ENCODE measurements at regions not wholly inside any gene's neighbourhood (a gene's known extent, or its start where the extent isn't known, plus 50 kb on each side); places are given as distances from the start of the nearest gene placed in this dataset.

DNA sequence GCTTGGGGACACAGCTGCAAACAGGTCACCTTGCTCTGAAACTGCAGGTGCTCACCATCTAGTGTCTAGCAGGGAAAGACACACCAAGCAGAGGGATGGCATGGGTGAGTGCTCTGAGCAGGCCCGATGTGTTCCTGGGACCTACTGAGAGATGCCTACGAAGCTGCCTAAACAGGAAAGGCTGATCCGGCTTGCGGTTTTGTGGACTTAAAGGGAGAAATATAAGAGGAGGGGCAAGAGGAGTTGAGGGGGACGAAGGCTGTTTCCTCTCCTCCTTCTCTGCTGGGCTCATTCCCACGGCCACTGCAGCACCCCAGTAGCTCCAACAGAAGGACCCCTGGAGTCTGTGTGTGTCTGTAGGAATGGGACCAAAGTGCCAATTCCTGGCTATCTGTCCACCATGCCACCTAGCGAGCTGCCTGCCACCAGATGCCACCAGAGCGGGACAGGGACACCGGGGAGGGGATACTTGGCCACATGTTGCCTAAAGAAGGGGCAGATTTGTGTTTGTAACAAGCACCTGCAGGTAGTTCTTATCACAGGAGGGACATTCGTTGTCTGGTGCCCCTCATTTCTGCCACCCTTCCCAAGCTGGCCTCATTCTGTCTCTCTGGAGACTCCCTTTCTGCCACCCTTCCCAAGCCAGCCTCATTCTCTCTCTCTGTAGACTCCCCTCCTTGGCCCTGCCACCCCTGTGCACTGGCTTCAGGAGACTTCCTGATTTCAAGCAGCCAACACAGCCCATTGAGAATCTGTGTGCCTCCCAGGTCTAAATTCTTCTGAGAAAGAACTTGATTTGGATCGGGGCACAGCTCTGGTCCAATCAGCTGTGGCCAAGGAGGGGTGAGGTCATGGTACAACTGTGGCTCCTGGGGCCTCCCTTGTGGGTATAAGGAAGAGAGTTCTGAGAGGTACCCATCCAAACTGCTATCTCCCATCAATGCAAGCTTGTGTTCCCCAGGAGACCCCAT, 221.8 kb downstream of the ANKRD60 start:
- Histone ChIP-seq H3K9ac (ENCODE audit: low read length in 5 of 5) (no peak overlapping the region), H3K27ac (ENCODE audit: low read depth, low read length) (no peak overlapping the region), H3K4me3 (ENCODE audit: low read depth in 1 of 5, low read length in 5 of 5) (no peak overlapping the region), H3K9me3 (ENCODE audit: control insufficient read depth in 5 of 5, low read length in 5 of 5) (no peaks in the 10 kb centered on the region), H3K36me3 (ENCODE audit: control insufficient read depth in 5 of 5, insufficient read depth in 5 of 5, low read length in 5 of 5) (no peaks in the 10 kb centered on the region), H3K27me3 (ENCODE audit: control insufficient read depth in 5 of 5, insufficient read depth in 4 of 5, low read length in 5 of 5) (no peaks in the 10 kb centered on the region), H3K4me1 (ENCODE audit: control insufficient read depth in 5 of 5, insufficient read depth in 5 of 5, low read length in 5 of 5) (peaks cover 0 to 27% (median 17%) of the 10 kb centered on the region in 5 donors)

DNA sequence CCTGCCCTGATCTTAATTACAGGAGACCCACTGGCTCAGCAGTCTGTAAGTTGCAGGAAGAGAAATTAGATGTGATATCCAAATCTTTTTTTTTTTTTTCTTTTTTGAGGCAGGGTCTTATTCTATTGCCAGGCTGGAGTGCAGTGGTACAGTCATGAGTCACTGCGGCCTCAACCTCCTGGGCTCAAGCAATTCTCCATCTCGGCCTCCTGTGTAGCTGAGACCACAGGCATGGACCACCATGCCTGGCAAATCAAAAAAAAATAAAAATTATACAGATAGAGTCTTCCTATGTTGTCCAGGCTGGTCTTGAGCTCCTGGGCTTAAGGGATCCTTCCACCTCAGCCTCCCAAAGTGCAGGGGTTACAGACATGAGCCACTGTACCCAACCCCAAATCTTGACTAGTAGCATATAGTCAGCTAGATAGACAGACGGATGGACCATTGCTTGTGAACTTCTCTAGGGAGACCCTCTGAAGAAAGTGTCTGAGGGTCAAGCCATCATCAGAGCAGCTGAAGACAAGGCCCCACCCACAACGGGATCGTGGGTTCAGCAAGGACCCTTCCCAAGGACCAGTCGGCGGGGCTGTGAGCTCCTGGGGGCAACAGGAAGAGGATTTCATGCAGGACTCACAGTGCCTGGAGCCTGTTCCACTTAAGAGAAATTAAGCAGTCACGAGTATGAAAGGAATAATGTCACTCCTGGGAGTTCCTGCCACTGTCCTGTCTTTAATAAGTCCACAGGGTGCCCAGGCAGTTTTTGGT, 222.7 kb downstream of the ANKRD60 start:
- H3K9ac ChIP-seq (ENCODE audit: low read length in 5 of 5), result no peak overlapping the region
- H3K27ac ChIP-seq (ENCODE audit: low read depth, low read length), result no peak overlapping the region
- H3K9me3 ChIP-seq (ENCODE audit: control insufficient read depth in 5 of 5, low read length in 5 of 5), result no peaks in the 10 kb centered on the region
- H3K4me3 ChIP-seq (ENCODE audit: low read depth in 1 of 5, low read length in 5 of 5), result no peak overlapping the region
- H3K4me1 ChIP-seq (ENCODE audit: control insufficient read depth in 5 of 5, insufficient read depth in 5 of 5, low read length in 5 of 5), result peaks cover 5 to 36% (median 26%) of the 10 kb centered on the region in 5 donors
- no peaks in the 10 kb centered on the region for H3K27me3 ChIP-seq (ENCODE audit: control insufficient read depth in 5 of 5, insufficient read depth in 4 of 5, low read length in 5 of 5)
- H3K36me3 ChIP-seq (ENCODE audit: control insufficient read depth in 5 of 5, insufficient read depth in 5 of 5, low read length in 5 of 5), result no peaks in the 10 kb centered on the region

DNA sequence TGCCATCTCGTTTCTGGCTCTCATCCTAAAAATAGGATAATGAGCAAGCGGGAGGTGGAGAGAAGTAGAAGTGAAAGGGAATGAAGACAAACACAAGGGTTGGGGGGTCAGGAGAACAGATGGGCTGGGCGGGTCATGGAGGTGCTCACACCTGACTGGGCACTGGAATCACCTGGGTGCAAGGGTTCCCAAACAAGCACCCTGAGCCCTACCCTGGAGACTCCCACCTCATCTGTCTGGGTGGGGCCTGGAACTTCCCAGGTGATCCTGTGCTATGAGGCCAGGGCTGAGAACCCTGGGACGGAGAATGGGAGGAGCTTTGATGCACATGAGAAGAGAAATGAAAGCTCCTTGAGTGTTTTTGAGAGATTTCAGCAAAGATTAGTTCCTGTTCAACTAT, 223.6 kb downstream of the ANKRD60 start:
- no peaks in the 10 kb centered on the region for H3K27me3 ChIP-seq (ENCODE audit: control insufficient read depth in 5 of 5, insufficient read depth in 4 of 5, low read length in 5 of 5)
- no peak overlapping the region for H3K9ac ChIP-seq (ENCODE audit: low read length in 5 of 5)
- H3K36me3 ChIP-seq (ENCODE audit: control insufficient read depth in 5 of 5, insufficient read depth in 5 of 5, low read length in 5 of 5), result no peaks in the 10 kb centered on the region
- H3K4me1 ChIP-seq (ENCODE audit: control insufficient read depth in 5 of 5, insufficient read depth in 5 of 5, low read length in 5 of 5), result peaks cover 5 to 39% (median 28%) of the 10 kb centered on the region in 5 donors
- H3K4me3 ChIP-seq (ENCODE audit: low read depth in 1 of 5, low read length in 5 of 5), result no peak overlapping the region
- no peaks in the 10 kb centered on the region for H3K9me3 ChIP-seq (ENCODE audit: control insufficient read depth in 5 of 5, low read length in 5 of 5)
- H3K27ac ChIP-seq (ENCODE audit: low read depth, low read length), result no peak overlapping the region

DNA sequence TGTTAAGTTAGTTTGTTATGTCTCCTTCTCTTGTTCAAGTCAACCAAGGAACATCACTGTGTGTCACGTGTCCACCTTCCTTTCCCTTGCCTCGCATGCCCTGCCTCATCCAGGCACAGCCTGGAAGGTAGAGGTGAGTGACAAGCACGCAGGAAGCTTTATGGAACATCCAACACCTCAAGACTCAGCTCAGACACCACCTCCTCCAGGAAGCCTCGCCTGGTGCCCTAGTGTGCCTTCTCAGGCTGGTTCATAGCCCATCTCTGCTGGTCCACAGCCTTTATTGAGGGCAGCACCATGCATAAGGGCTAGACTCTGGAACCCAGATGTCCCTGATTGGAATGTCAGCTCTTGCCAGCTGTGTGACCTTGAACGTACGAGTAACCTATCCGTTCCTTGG, 224.3 kb downstream of the ANKRD60 start:
- Histone ChIP-seq H3K9me3 (ENCODE audit: control insufficient read depth in 5 of 5, low read length in 5 of 5) (no peaks in the 10 kb centered on the region), H3K9ac (ENCODE audit: low read length in 5 of 5) (no peak overlapping the region), H3K4me3 (ENCODE audit: low read depth in 1 of 5, low read length in 5 of 5) (no peak overlapping the region), H3K27me3 (ENCODE audit: control insufficient read depth in 5 of 5, insufficient read depth in 4 of 5, low read length in 5 of 5) (no peaks in the 10 kb centered on the region), H3K36me3 (ENCODE audit: control insufficient read depth in 5 of 5, insufficient read depth in 5 of 5, low read length in 5 of 5) (no peaks in the 10 kb centered on the region), H3K27ac (ENCODE audit: low read depth, low read length) (no peak overlapping the region), H3K4me1 (ENCODE audit: control insufficient read depth in 5 of 5, insufficient read depth in 5 of 5, low read length in 5 of 5) (peaks cover 5 to 45% (median 35%) of the 10 kb centered on the region in 5 donors)

DNA sequence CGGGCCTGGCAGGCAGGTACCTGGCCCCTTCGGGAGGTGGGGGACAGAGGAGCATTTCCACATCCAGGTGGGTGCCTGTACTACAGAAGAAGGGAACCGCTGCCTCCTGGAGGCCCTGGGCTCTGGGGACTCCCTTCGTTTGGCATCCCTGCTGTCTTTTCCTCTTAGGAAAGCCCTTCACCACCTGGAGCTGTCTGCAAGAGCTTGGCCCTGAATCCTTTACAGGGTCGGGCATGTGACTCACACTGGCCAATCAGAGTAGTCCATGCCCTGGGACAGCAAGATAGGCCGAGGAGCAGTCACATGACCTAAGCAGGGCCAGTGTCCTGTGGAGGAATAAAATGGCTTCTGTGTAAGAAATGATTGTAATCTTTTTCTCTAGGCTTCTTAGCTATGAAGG, 224.9 kb downstream of the ANKRD60 start:
- H3K27me3 ChIP-seq (ENCODE audit: control insufficient read depth in 5 of 5, insufficient read depth in 4 of 5, low read length in 5 of 5), result no peaks in the 10 kb centered on the region
- H3K9me3 ChIP-seq (ENCODE audit: control insufficient read depth in 5 of 5, low read length in 5 of 5), result no peaks in the 10 kb centered on the region
- H3K4me1 ChIP-seq (ENCODE audit: control insufficient read depth in 5 of 5, insufficient read depth in 5 of 5, low read length in 5 of 5), result peaks cover 5 to 51% (median 40%) of the 10 kb centered on the region in 5 donors
- no peak overlapping the region for H3K27ac ChIP-seq (ENCODE audit: low read depth, low read length)
- H3K9ac ChIP-seq (ENCODE audit: low read length in 5 of 5), result no peak overlapping the region
- H3K36me3 ChIP-seq (ENCODE audit: control insufficient read depth in 5 of 5, insufficient read depth in 5 of 5, low read length in 5 of 5), result no peaks in the 10 kb centered on the region
- H3K4me3 ChIP-seq (ENCODE audit: low read depth in 1 of 5, low read length in 5 of 5), result no peak overlapping the region

DNA sequence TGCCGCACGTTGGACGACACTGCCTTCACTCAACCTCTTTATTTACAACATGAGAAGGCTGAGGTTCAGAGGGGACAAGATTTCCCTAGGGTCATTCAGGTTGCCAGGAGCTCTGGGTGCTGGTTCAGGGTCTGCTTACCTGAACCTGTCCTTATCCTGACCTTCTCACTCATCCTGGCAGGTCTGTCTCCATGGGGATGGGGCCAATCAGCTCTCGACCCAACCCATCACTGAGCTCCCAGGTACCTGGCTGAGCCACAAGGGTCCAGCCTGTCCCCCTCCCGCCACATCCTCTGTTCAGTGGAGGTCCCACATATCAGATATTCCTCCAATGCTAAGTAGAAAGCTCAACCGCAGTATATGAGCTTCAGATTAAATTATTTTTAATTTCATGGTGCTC, 225.6 kb downstream of the ANKRD60 start:
- Histone ChIP-seq H3K27me3 (ENCODE audit: control insufficient read depth in 5 of 5, insufficient read depth in 4 of 5, low read length in 5 of 5) (no peaks in the 10 kb centered on the region), H3K4me1 (ENCODE audit: control insufficient read depth in 5 of 5, insufficient read depth in 5 of 5, low read length in 5 of 5) (peaks cover 5 to 51% (median 40%) of the 10 kb centered on the region in 5 donors), H3K27ac (ENCODE audit: low read depth, low read length) (no peak overlapping the region), H3K9me3 (ENCODE audit: control insufficient read depth in 5 of 5, low read length in 5 of 5) (no peaks in the 10 kb centered on the region), H3K4me3 (ENCODE audit: low read depth in 1 of 5, low read length in 5 of 5) (no peak overlapping the region), H3K9ac (ENCODE audit: low read length in 5 of 5) (no peak overlapping the region), H3K36me3 (ENCODE audit: control insufficient read depth in 5 of 5, insufficient read depth in 5 of 5, low read length in 5 of 5) (no peaks in the 10 kb centered on the region)

DNA sequence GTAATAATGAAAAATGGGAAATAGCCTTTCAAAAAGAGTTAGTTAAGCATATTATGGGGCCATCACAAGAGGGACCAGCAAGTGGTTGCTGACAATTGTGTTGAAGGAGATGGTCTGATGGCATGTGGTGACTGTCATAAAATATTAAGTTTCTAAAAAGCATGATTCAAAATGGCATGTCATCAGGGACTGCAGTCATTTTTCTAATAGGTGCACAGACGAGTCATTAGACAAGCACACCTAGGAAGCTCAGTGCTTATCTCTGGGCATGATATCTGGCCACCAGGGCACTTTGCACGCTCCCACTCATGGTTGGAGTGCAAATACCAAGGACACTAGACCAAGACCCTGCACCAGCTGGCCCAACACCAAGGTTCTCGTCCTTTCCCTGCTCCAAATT, 226.5 kb downstream of the ANKRD60 start:
- Histone ChIP-seq H3K9ac (ENCODE audit: low read length in 5 of 5) (no peak overlapping the region), H3K27me3 (ENCODE audit: control insufficient read depth in 5 of 5, insufficient read depth in 4 of 5, low read length in 5 of 5) (no peaks in the 10 kb centered on the region), H3K4me1 (ENCODE audit: control insufficient read depth in 5 of 5, insufficient read depth in 5 of 5, low read length in 5 of 5) (peaks cover 5 to 51% (median 36%) of the 10 kb centered on the region in 5 donors), H3K27ac (ENCODE audit: low read depth, low read length) (no peak overlapping the region), H3K36me3 (ENCODE audit: control insufficient read depth in 5 of 5, insufficient read depth in 5 of 5, low read length in 5 of 5) (no peaks in the 10 kb centered on the region), H3K4me3 (ENCODE audit: low read depth in 1 of 5, low read length in 5 of 5) (no peak overlapping the region), H3K9me3 (ENCODE audit: control insufficient read depth in 5 of 5, low read length in 5 of 5) (no peaks in the 10 kb centered on the region)

DNA sequence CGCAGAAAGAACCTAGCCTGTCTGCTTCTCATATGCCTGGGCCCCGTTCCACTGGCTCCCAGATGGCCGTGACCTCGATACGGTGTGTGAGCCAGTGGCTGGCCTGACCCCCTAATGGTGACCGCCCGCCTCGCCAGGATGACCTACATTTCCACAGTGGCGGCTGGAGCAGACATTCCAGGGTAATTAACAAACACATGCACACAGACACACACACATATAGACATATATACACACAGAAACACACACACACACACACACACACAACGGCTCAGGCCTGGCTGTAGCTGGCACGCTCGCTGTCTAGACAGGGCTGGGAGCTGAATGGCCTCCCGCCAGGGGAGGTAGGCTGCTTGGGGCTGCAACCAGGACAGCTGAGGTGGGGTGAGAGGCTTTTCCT, 227.1 kb downstream of the ANKRD60 start:
- Histone ChIP-seq H3K9ac (ENCODE audit: low read length in 5 of 5) (no peak overlapping the region), H3K27ac (ENCODE audit: low read depth, low read length) (no peak overlapping the region), H3K36me3 (ENCODE audit: control insufficient read depth in 5 of 5, insufficient read depth in 5 of 5, low read length in 5 of 5) (no peaks in the 10 kb centered on the region)

DNA sequence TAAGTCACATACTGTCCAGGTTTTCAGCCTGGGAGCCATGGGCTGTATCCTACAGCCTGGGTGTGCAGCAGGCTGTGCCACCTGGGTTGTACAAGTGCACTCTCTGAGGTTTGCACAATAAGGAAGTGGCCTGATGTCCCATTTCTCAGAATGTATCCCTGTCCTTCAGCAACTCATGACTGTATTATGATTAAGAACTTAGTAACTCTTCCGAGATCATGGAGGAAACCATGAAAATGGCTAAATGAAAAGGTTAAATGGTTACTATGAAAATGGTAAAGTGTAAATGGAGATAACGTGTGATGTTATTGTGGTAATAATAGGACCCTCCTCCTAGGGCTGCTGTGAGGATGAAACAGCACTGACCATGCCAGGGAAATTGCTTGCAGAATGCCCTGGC, 227.6 kb downstream of the ANKRD60 start:
- Histone ChIP-seq H3K9ac (ENCODE audit: low read length in 5 of 5) (no peak overlapping the region), H3K27ac (ENCODE audit: low read depth, low read length) (no peak overlapping the region), H3K9me3 (ENCODE audit: control insufficient read depth in 5 of 5, low read length in 5 of 5) (no peaks in the 10 kb centered on the region), H3K4me1 (ENCODE audit: control insufficient read depth in 5 of 5, insufficient read depth in 5 of 5, low read length in 5 of 5) (peaks cover 5 to 48% (median 33%) of the 10 kb centered on the region in 5 donors), H3K36me3 (ENCODE audit: control insufficient read depth in 5 of 5, insufficient read depth in 5 of 5, low read length in 5 of 5) (no peaks in the 10 kb centered on the region), H3K4me3 (ENCODE audit: low read depth in 1 of 5, low read length in 5 of 5) (no peak overlapping the region), H3K27me3 (ENCODE audit: control insufficient read depth in 5 of 5, insufficient read depth in 4 of 5, low read length in 5 of 5) (no peaks in the 10 kb centered on the region)

More for the DNA sequence above, 227.1 kb downstream of the ANKRD60 start:
- no peak overlapping the region for H3K4me3 ChIP-seq (ENCODE audit: low read depth in 1 of 5, low read length in 5 of 5)
- no peaks in the 10 kb centered on the region for H3K9me3 ChIP-seq (ENCODE audit: control insufficient read depth in 5 of 5, low read length in 5 of 5)
- no peaks in the 10 kb centered on the region for H3K27me3 ChIP-seq (ENCODE audit: control insufficient read depth in 5 of 5, insufficient read depth in 4 of 5, low read length in 5 of 5)
- peaks cover 5 to 48% (median 33%) of the 10 kb centered on the region in 5 donors for H3K4me1 ChIP-seq (ENCODE audit: control insufficient read depth in 5 of 5, insufficient read depth in 5 of 5, low read length in 5 of 5)

Measured in subcutaneous abdominal adipose tissue (tissue), 5 donors.